ENCODE measurements at regions not wholly inside any gene's neighbourhood (a gene's known extent, or its start where the extent isn't known, plus 50 kb on each side); places are given as distances from the start of the nearest gene placed in this dataset.

DNA sequence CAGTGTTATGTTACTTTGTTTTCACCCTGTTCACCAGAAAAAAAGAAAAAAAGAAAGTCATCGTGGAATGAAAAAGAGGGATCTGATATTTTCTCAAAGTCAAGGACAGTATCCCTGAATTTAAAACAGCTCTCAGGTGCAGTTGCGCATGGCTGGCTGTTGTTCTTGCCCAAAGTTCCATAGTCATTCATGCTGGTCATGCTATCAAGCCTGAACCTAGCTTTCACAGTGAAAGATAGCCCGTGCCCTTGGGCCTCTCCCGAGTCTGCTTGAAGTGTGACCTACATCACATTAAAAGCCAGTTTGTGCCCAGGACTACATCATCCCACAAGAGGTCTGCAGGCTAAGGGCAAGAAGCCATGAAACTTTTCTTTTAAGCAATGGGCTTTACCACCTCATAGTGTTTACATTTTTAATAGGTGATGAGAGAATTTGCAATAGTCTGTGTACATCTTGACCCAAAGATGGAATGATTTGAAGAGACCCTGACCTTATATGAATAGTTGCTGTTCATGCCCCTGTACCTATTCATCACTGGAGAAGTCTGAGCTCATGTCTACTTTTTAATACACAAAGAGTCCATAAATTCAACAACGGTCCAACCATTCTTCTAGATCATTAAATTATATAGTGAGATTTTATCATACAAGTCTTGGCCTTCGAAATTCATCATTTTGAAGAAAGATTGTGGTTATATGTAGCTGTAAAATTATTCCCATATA lies 522.5 kb upstream of the MCTP2 start:
- CTCF ChIA-PET, result interaction anchor here (1.3 kb wide), 1 partner anchor 411 kb away, joined by 3 read pairs; no protein-coding TSS in a partner anchor
- Histone ChIP-seq H3K27ac (ENCODE audit: low read depth, low read length) (no peak overlapping the region), H3K9me3 (ENCODE audit: control insufficient read depth, insufficient read depth, low read length) (no peaks in the 10 kb centered on the region; the same call in 1 of the 2 replicates), H3K27me3 (ENCODE audit: control insufficient read depth, insufficient read depth, low read length) (no peaks in the 10 kb centered on the region), H3K4me3 (ENCODE audit: low read depth, low read length) (no peak overlapping the region)
- POLR2A ChIA-PET, result no interaction called here
- TF ChIP-seq, protein P1, sequence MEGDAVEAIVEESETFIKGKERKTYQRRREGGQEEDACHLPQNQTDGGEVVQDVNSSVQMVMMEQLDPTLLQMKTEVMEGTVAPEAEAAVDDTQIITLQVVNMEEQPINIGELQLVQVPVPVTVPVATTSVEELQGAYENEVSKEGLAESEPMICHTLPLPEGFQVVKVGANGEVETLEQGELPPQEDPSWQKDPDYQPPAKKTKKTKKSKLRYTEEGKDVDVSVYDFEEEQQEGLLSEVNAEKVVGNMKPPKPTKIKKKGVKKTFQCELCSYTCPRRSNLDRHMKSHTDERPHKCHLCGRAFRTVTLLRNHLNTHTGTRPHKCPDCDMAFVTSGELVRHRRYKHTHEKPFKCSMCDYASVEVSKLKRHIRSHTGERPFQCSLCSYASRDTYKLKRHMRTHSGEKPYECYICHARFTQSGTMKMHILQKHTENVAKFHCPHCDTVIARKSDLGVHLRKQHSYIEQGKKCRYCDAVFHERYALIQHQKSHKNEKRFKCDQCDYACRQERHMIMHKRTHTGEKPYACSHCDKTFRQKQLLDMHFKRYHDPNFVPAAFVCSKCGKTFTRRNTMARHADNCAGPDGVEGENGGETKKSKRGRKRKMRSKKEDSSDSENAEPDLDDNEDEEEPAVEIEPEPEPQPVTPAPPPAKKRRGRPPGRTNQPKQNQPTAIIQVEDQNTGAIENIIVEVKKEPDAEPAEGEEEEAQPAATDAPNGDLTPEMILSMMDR (IDR thresholded peaks at IDR 0.05; ENCODE audit: low read depth, low read length), result no peak
- DNase-seq (ENCODE audit: low read depth, low spot score), result no peak

DNA sequence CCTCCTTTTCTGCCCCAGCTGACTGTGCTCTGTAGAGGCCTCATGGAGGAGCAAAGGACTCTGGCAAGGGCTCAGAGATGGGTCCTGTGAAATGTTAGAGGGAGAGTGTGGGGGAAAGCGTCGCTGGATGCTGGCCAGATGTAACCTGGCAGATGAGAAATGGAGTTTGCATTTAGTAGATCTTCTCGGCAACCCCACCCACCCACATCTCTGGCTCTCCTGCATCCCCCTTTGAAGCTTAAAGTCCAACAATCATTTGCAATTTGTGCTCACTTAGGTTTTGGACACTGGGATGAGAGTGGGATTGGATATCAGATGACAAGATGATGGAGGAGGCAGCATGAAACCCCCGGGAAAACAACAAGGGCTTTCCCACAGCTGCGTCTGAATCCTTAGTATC lies 523.6 kb upstream of the MCTP2 start:
- no peaks in the 10 kb centered on the region for H3K27me3 ChIP-seq (ENCODE audit: control insufficient read depth, insufficient read depth, low read length)
- H3K27ac ChIP-seq (ENCODE audit: low read depth, low read length), result no peak overlapping the region
- no peaks in the 10 kb centered on the region; the same call in 1 of the 2 replicates for H3K9me3 ChIP-seq (ENCODE audit: control insufficient read depth, insufficient read depth, low read length)
- DNase-seq (ENCODE audit: low read depth, low spot score), result no peak
- no peak overlapping the region for H3K4me3 ChIP-seq (ENCODE audit: low read depth, low read length)
- TF ChIP-seq, protein P1 (IDR thresholded peaks at IDR 0.05; ENCODE audit: low read depth, low read length), result no peak
- POLR2A ChIA-PET, result no interaction called here
- CTCF ChIA-PET, result no interaction called here

DNA sequence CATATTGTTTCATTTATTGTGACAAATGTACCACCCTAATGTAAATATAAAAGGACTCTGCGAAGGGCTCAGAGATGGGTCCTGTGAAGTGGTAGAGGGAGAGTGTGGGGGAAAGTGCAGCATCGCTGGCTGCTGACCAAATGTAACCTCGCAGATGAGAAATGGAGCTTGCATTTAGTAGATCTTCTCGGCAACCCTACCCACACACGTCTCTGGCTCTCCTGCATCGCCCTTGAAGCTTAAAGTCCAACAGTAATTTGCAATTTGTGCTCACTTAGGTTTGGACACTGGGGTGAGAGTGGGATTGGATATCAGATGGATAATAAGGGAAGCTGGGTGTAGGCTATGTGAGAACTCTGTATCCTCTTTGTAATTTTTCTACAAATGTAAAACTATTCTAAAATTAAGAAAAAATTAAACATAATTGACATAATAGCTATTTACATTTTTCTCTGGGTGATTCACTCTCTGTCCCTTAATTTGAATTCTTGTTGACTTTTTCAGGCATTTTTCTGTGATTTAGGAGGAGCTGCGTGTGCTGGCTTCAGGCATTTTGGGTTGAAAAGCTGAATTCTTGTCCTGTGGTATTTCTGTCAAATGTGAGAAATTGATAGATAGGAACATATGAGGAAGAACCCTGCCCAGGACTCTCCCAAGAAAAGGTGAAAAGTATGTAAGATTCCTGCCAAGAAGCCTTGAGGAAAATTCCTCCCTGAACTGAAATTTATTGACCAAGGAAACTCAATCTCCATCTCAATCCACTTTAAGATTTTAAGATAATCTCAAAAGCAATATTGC lies 524.7 kb upstream of the MCTP2 start:
- Histone ChIP-seq H3K4me3 (ENCODE audit: low read depth, low read length) (no peak overlapping the region), H3K27ac (ENCODE audit: low read depth, low read length) (no peak overlapping the region), H3K27me3 (ENCODE audit: control insufficient read depth, insufficient read depth, low read length) (no peaks in the 10 kb centered on the region), H3K9me3 (ENCODE audit: control insufficient read depth, insufficient read depth, low read length) (no peaks in the 10 kb centered on the region; the same call in 1 of the 2 replicates)
- ChIA-PET POLR2A (no interaction called here), CTCF (interaction anchor here (0.8 kb wide), 1 partner anchor 619 kb away, joined by 5 read pairs; no protein-coding TSS in a partner anchor)
- DNase-seq (ENCODE audit: low read depth, low spot score), result no peak
- TF ChIP-seq, protein P1 (IDR thresholded peaks at IDR 0.05; ENCODE audit: low read depth, low read length), result no peak

DNA sequence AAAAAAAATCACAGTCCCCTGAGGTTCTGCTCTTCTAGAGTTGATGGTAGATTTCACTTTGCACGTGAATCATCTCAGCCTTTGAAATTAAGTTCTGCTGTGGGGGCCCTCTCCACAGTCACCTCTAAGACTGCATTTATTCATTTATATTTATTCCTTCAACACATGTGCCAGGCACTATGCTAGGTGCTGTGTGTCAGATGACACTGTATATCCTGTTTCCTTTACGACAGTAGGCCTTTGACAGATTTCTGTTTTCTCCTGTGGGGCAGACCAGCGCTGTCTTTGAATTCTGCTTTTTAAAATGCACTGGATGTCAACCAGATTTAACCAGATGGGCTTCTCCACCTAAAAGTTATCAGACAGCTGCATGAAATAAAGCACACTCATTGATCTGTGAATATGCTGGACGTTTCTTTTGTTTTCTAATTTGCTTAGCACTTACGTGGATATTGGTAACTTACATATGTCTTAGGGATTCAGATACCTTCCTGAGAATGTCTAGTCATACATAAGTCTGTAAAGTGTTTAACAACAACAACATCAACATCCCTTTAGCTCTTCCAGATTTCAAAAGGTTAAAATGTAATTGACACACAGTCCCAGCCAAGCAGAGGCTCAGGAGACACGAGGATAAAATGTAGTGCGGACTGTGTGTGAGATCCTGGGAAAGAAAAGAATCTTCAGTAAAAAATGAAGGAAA lies 525.5 kb upstream of the MCTP2 start:
- POLR2A ChIA-PET, result no interaction called here
- DNase-seq (ENCODE audit: low read depth, low spot score), result no peak
- Histone ChIP-seq H3K27ac (ENCODE audit: low read depth, low read length) (no peak overlapping the region), H3K27me3 (ENCODE audit: control insufficient read depth, insufficient read depth, low read length) (no peaks in the 10 kb centered on the region), H3K9me3 (ENCODE audit: control insufficient read depth, insufficient read depth, low read length) (no peaks in the 10 kb centered on the region; the same call in 1 of the 2 replicates), H3K4me3 (ENCODE audit: low read depth, low read length) (no peak overlapping the region)
- TF ChIP-seq, protein P1 (IDR thresholded peaks at IDR 0.05; ENCODE audit: low read depth, low read length), result no peak
- CTCF ChIA-PET, result interaction anchor here (0.8 kb wide), 1 partner anchor 618 kb away, joined by 5 read pairs; no protein-coding TSS in a partner anchor

Data from AG04450 (cell line).